Prostate gland (tissue), 2 donors: ENCODE measurements at regions not wholly inside any gene's neighbourhood (a gene's known extent, or its start where the extent isn't known, plus 50 kb on each side); places are given as distances from the start of the nearest gene placed in this dataset.
"Not testable (repeated sequence)": the region's sequence is repeated elsewhere in the genome, so short reads cannot be mapped to it uniquely, and the experiment has no call there.

Experiments used
- DNase-seq: peaks from one replicate; pipeline ENCODE4 v3.0.0-alpha.2; 2019; ENCODE audit warnings: low spot score
- H3K27ac ChIP-seq, 2 donors: fragments of 200-600 bp; sonication (generic); 2 replicates each; pipeline ENCODE4 v1.5.1; 2017 to 2019
- H3K27me3 ChIP-seq: fragments of 200-600 bp; sonication (generic); replicated peaks from 2 replicates; pipeline ENCODE4 v1.5.1; 2019; ENCODE audit not compliant: insufficient read depth
- H3K36me3 ChIP-seq, 2 donors: fragments of 200-600 bp; sonication (generic); 1 replicate in 1 of 2; 2 replicates in 1 of 2; pipeline versions ENCODE4 v1.5.1 to v1.8.1; 2017 to 2019
- H3K4me1 ChIP-seq: fragments of 200-600 bp; sonication (generic); replicated peaks from 2 replicates; pipeline ENCODE4 v1.5.1; 2019
- H3K4me3 ChIP-seq, 2 donors: fragments of 200-600 bp; sonication (generic); 2 replicates each; pipeline ENCODE4 v1.5.1; 2017 to 2019
- H3K9me3 ChIP-seq: fragments of 200-600 bp; sonication (generic); 2 replicates; pipeline ENCODE4 v1.5.1; 2017
- POLR2A ChIP-seq: fragments of 450-650 bp; IDR thresholded peaks from one replicate; pipeline ENCODE4 v1.6.1; 2016; ENCODE audit warnings: antibody characterized with exemption, mild to moderate bottlenecking
- POLR2AphosphoS5 ChIP-seq: sonication (generic); formaldehyde crosslinking; IDR thresholded peaks from one replicate; pipeline ENCODE4 v1.6.1; 2017; ENCODE audit warnings: antibody characterized with exemption
- WGBS: methylation state at CpG from one replicate; pipeline ENCODE4 v1.1.5; 2018; 5-methylcytosine and 5-hydroxymethylcytosine counted together
- intact Hi-C: fragments of 100-400 bp; cut with DNase I; formaldehyde crosslinking; loops from one replicate; pipeline ENCODE4 v1.14.2; 2022
- TF ChIP-seq, protein P1 (sequence below), 4 experiments: fragments of 200-600 bp in 2 of 4; fragments of 450-650 bp in 2 of 4; sonication (generic) in 2 of 4; IDR thresholded peaks; 1 replicate in 3 of 4; 2 replicates in 1 of 4; pipeline ENCODE4 v1.5.1; 2016 to 2019; ENCODE audit warnings: antibody characterized with exemption in 4 of 4, mild to moderate bottlenecking in 2 of 4, moderate library complexity in 2 of 4

DNA sequence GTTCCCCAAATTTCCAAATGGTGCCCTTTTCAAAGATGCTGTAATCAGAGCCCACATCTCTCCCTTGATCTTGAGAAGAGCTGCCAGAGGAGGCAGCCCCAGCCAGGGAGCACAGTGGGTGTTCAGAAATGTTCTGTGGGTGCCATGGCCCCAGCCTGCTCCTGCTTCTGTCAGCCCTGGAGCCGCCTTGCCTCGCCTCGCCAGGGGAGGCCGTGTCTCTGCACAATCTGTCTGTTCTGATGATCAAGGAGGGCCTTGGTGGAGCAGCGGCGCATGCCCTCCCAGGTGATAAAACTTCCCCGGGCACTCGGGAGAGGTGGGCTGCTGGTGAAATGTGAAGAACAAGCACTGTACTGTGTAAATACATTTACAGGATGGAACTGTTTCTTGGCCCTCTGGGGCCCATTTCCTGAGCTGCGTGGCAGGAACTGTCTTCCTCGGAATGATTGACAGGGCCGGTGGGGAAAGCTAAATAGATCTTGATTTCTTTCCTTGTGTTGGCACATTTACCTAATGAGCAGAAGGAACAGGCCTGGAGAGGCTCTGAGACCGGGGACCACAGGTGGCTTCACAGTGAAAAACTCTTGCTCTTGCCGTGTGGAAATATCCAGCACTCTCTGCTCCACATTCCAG is 207.8 kb upstream of the PODXL start:
- Histone ChIP-seq H3K36me3 (no peaks in the 10 kb centered on the region), H3K27ac (no peak overlapping the region), H3K9me3 (no peaks in the 10 kb centered on the region), H3K4me3 (no peak overlapping the region), H3K4me1 (no peaks in the 10 kb centered on the region), H3K27me3 (no peaks in the 10 kb centered on the region)
- TF ChIP-seq, protein P1, sequence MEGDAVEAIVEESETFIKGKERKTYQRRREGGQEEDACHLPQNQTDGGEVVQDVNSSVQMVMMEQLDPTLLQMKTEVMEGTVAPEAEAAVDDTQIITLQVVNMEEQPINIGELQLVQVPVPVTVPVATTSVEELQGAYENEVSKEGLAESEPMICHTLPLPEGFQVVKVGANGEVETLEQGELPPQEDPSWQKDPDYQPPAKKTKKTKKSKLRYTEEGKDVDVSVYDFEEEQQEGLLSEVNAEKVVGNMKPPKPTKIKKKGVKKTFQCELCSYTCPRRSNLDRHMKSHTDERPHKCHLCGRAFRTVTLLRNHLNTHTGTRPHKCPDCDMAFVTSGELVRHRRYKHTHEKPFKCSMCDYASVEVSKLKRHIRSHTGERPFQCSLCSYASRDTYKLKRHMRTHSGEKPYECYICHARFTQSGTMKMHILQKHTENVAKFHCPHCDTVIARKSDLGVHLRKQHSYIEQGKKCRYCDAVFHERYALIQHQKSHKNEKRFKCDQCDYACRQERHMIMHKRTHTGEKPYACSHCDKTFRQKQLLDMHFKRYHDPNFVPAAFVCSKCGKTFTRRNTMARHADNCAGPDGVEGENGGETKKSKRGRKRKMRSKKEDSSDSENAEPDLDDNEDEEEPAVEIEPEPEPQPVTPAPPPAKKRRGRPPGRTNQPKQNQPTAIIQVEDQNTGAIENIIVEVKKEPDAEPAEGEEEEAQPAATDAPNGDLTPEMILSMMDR (IDR thresholded peaks at IDR 0.05): no peak
- TF ChIP-seq POLR2A: no peak
- TF ChIP-seq POLR2AphosphoS5: no peak
- 53% methylated on average over 13 of the region's 13 CpGs for WGBS
- DNase-seq: no peak
- intact Hi-C loops: no loop called here

DNA sequence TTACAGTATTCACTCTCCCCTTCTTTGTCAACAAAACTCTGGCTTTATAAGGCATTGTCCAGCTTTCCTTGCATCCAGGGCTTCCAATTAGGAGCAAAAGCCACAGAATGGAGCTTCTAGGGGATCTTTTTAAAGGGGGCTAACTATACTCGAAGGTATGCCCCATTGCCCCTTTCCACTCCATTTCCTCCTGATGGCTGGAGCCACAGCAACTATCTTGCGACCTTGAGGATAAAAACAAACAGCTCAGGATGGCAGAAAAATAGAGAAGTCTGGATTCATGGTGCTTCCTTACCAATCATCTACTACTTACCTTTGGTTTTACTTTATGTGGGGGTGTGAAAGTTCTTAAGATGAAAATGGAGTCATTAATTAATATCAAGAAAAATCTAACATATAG is 206.3 kb upstream of the PODXL start:
- no peak for DNase-seq
- no peaks in the 10 kb centered on the region for H3K36me3 ChIP-seq
- intact Hi-C loops: no loop called here
- 69% methylated on average over 2 of the region's 2 CpGs for WGBS
- TF ChIP-seq POLR2A (no peak), POLR2AphosphoS5 (no peak)
- TF ChIP-seq, protein P1 (IDR thresholded peaks at IDR 0.05): no peak
- H3K4me1 ChIP-seq: no peaks in the 10 kb centered on the region
- no peak overlapping the region for H3K27ac ChIP-seq
- no peaks in the 10 kb centered on the region for H3K27me3 ChIP-seq
- no peak overlapping the region for H3K4me3 ChIP-seq
- H3K9me3 ChIP-seq: no peaks in the 10 kb centered on the region

DNA sequence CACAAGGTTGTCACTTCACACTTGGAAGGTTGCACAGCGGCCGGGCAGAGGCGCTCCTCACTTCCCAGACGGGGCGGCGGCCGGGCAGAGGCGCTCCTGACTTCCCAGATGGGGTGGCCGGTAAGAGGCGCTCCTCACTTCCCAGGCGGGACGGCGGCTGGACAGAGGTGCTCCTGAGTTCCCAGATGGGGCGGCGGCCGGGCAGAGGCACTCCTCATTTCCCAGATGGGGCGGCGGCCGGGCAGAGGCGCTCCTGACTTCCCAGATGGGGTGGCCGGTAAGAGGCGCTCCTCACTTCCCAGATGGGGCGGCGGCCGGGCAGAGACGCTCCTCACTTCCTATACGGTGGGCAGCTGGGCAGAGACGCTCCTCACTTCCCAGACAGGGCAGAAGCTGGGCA is 199.4 kb upstream of the PODXL start:
- not testable (repeated sequence) for H3K9me3 ChIP-seq, H3K27me3 ChIP-seq
- 90% methylated on average over 28 of the region's 28 CpGs for WGBS

DNA sequence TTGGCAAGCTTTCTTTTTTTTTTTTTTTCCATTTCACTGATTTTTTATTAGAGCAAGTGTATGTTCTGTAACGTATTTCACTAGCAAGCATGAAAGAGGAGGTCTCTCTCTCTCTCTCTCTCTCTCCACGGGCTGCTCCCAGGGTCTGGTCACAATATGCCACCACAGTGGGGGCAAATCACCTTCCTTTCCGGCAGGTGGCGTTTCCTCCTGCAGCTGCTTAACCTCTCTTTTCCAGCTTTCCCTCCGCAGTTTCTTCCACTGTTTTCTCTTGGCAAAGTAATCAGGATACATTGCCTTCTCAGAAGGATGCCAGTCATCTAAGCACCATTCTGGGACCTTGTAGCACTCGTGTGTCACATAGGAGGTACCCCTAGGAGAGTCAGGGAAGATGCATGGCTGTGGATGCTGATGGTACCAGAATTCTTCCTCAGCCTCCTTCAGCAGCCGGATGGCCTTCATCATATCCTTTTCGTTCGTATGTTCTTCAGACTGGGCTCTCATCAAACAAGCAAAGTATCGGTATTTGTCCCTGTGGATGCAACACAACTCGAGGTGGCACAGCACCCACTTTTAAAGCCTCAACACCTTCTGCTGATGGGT is 197.3 kb upstream of the PODXL start:
- no peak overlapping the region for H3K27ac ChIP-seq
- no peaks in the 10 kb centered on the region for H3K9me3 ChIP-seq
- 50% methylated on average over 11 of the region's 11 CpGs for WGBS
- no peak for DNase-seq
- H3K36me3 ChIP-seq: no peaks in the 10 kb centered on the region
- no peak overlapping the region for H3K4me3 ChIP-seq
- intact Hi-C loops: no loop called here
- H3K27me3 ChIP-seq: no peaks in the 10 kb centered on the region
- H3K4me1 ChIP-seq: no peaks in the 10 kb centered on the region
- TF ChIP-seq POLR2A: no peak
- TF ChIP-seq, protein P1 (IDR thresholded peaks at IDR 0.05): no peak
- TF ChIP-seq POLR2AphosphoS5: no peak

More for the DNA sequence above, 199.4 kb upstream of the PODXL start:
- intact Hi-C loops, H3K36me3 ChIP-seq, H3K27ac ChIP-seq, H3K4me3 ChIP-seq, DNase-seq, H3K4me1 ChIP-seq: not testable (repeated sequence)

DNA sequence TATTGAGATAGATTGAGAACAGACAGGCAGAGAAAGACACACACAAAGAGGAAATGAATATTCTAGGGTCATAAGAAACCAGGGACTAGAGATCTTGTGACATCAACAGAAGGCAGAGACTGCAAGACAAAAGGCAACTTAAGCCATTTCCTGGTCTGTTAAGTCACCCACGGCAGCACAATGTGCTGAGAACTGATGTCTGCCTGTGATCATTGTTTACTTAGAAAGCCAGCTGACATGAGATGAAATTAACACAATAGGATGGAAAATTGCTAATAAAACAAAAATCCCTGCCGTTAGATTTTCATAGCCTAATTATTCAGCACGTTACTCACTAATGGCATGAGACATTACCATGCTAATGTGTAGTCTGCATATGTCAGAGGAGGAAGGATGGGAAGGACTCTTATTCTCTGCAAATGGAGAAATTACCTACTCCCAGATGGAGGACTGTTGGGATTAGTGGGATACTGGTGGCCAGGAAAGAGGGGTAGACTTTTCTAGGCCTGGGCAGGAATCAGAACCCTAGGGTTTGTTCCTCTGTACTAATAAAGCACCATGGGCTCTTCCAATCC is 191.3 kb upstream of the PODXL start:
- Histone ChIP-seq H3K9me3 (no peaks in the 10 kb centered on the region), H3K36me3 (no peaks in the 10 kb centered on the region), H3K27me3 (no peaks in the 10 kb centered on the region), H3K27ac (no peak overlapping the region), H3K4me3 (no peak overlapping the region), H3K4me1 (no peaks in the 10 kb centered on the region)
- intact Hi-C loops: no loop called here
- no peak for TF ChIP-seq POLR2AphosphoS5
- TF ChIP-seq POLR2A: no peak
- TF ChIP-seq, protein P1 (IDR thresholded peaks at IDR 0.05): no peak
- 14% methylated on average over 3 of the region's 3 CpGs for WGBS
- no peak for DNase-seq
